Left ventricle myocardium inferior (tissue), 1 donor: ENCODE measurements at regions not wholly inside any gene's neighbourhood (a gene's known extent, or its start where the extent isn't known, plus 50 kb on each side); places are given as distances from the start of the nearest gene placed in this dataset.

Experiments used
- DNase-seq: peaks from one replicate; pipeline ENCODE4 v3.0.0-alpha.2; 2020
- H3K27ac ChIP-seq: fragments of 200-600 bp; replicated peaks from 2 replicates; pipeline ENCODE4 v1.8.0; 2021
- H3K27me3 ChIP-seq: fragments of 200-600 bp; 2 replicates; pipeline ENCODE4 v1.8.0; 2021; ENCODE audit warnings: low read depth
- H3K36me3 ChIP-seq: fragments of 200-600 bp; 2 replicates; pipeline ENCODE4 v1.8.0; 2021
- H3K4me1 ChIP-seq: fragments of 200-600 bp; 2 replicates; pipeline ENCODE4 v1.8.0; 2021
- H3K4me3 ChIP-seq: fragments of 200-600 bp; 2 replicates; pipeline ENCODE4 v1.8.0; 2021; ENCODE audit warnings: mild to moderate bottlenecking, moderate library complexity
- H3K9me3 ChIP-seq: fragments of 200-600 bp; replicated peaks from 2 replicates; pipeline ENCODE4 v1.8.0; 2021
- CTCF ChIP-seq: fragments of 200-600 bp; IDR thresholded peaks from 2 replicates; pipeline ENCODE4 v1.8.0; 2021; ENCODE audit warnings: antibody characterized with exemption, mild to moderate bottlenecking, borderline replicate concordance
- intact Hi-C: fragments of 100-400 bp; cut with micrococcal nuclease; formaldehyde crosslinking; loops from one replicate; pipeline ENCODE4 v1.11.0; 2022
- donor health status: DM: no; HTN: yes; CAD: no; lungs with severe emphysema.

GRCh38 chr14:97458661-97459579 lies 661.7 kb downstream of the VRK1 start:
- Histone ChIP-seq H3K9me3 (peaks cover 18% of the 10 kb centered on the region), H3K4me3 (peak overlapping the region; percentile 53), H3K36me3 (no peaks in the 10 kb centered on the region), H3K4me1 (no peaks in the 10 kb centered on the region), H3K27ac (no peak overlapping the region), H3K27me3 (peaks cover 67% of the 10 kb centered on the region)
- DNase-seq: no peak
- intact Hi-C loops: no loop called here
- TF ChIP-seq CTCF: no peak

- DNase-seq: no peak
- H3K4me3 ChIP-seq: no peak overlapping the region
- H3K4me1 ChIP-seq: no peaks in the 10 kb centered on the region
- H3K27ac ChIP-seq: no peak overlapping the region
- intact Hi-C loops: no loop called here
- TF ChIP-seq CTCF: no peak
- no peaks in the 10 kb centered on the region for H3K36me3 ChIP-seq
- peaks cover 49% of the 10 kb centered on the region for H3K27me3 ChIP-seq
- H3K9me3 ChIP-seq: peaks cover 18% of the 10 kb centered on the region
These were observed 664.9 kb downstream of the VRK1 start for GRCh38 chr14:97462081-97462480.

- Histone ChIP-seq H3K9me3 (no peaks in the 10 kb centered on the region), H3K27me3 (peaks cover 41% of the 10 kb centered on the region), H3K27ac (no peak overlapping the region), H3K4me1 (no peaks in the 10 kb centered on the region), H3K4me3 (no peak overlapping the region), H3K36me3 (no peaks in the 10 kb centered on the region)
- TF ChIP-seq CTCF: no peak
- DNase-seq: no peak
- intact Hi-C loops: no loop called here
These were observed 671.0 kb downstream of the VRK1 start for GRCh38 chr14:97468220-97468619.

GRCh38 chr14:97477353-97477752 lies 680.2 kb downstream of the VRK1 start:
- no peak for DNase-seq
- Histone ChIP-seq H3K4me3 (no peak overlapping the region), H3K27ac (no peak overlapping the region), H3K9me3 (no peaks in the 10 kb centered on the region), H3K4me1 (no peaks in the 10 kb centered on the region), H3K36me3 (no peaks in the 10 kb centered on the region), H3K27me3 (peaks cover 29% of the 10 kb centered on the region)
- intact Hi-C loops: no loop called here
- no peak for TF ChIP-seq CTCF

GRCh38 chr14:97485201-97485600 lies 688.0 kb downstream of the VRK1 start:
- Histone ChIP-seq H3K9me3 (no peaks in the 10 kb centered on the region), H3K27ac (no peak overlapping the region), H3K4me1 (no peaks in the 10 kb centered on the region), H3K27me3 (peaks cover 19% of the 10 kb centered on the region), H3K36me3 (no peaks in the 10 kb centered on the region), H3K4me3 (no peak overlapping the region)
- intact Hi-C loops: no loop called here
- TF ChIP-seq CTCF: no peak
- no peak for DNase-seq
